Pancreas (tissue), 10 donors: ENCODE measurements at regions not wholly inside any gene's neighbourhood (a gene's known extent, or its start where the extent isn't known, plus 50 kb on each side); places are given as distances from the start of the nearest gene placed in this dataset.
A peak's percentile ranks its signal among the peaks of the same experiment; 100 is the strongest.

Experiments
- ATAC-seq, 4 donors: fragments of 200-7000 bp; cut with Tn5 transposase; one replicate each; pipeline versions ENCODE4 v1.8.0 to v1.9.1; 2020; ENCODE audit warnings: mild to moderate bottlenecking in 4 of 4, moderate library complexity in 4 of 4
- DNase-seq, 6 donors: peaks; one replicate each; pipeline ENCODE4 v3.0.0-alpha.2; 2020
- FAIRE-seq: peaks from 2 replicates; lab custom pipeline; 2012; peaks lifted over from hg19 to GRCh38; lab: Jason Lieb, UNC
- H3K27ac ChIP-seq, 4 donors: fragments of 200-600 bp; sonication (generic); 1 replicate in 3 of 4; 2 replicates in 1 of 4; pipeline versions ENCODE4 v1.5.0 to v1.8.0; 2020
- H3K27me3 ChIP-seq, 4 donors: fragments of 200-600 bp; one replicate each; pipeline ENCODE4 v1.8.0; 2021
- H3K36me3 ChIP-seq, 3 donors: fragments of 200-600 bp; sonication (generic) in 1 of 3; one replicate each; pipeline versions ENCODE4 v1.5.0 to v1.8.0; 2020 to 2021
- H3K4me1 ChIP-seq, 3 donors: fragments of 200-600 bp; one replicate each; pipeline ENCODE4 v1.8.0; 2021
- H3K4me3 ChIP-seq, 4 donors: fragments of 200-600 bp; sonication (generic) in 2 of 4; one replicate each; pipeline versions ENCODE4 v1.5.0 to v1.8.0; 2020 to 2021
- H3K9me3 ChIP-seq, 4 donors: fragments of 200-600 bp; one replicate each; pipeline ENCODE4 v1.8.0; 2021
- WGBS, 2 donors: extraction: QIAGEN DNeasy Blood & Tissue Kit; methylation state at CpG; one replicate each; pipeline ENCODE4 v1.1.7; 2013; 5-methylcytosine and 5-hydroxymethylcytosine counted together
- intact Hi-C, 3 donors: fragments of 100-400 bp; cut with DNase I; formaldehyde crosslinking; loops; one replicate each; pipeline versions ENCODE4 v1.11.1 to v1.14.2; 2022
- TF ChIP-seq, protein P1 (sequence below), 4 donors: fragments of 200-600 bp; sonication (generic) in 3 of 4; IDR thresholded peaks; one replicate each; pipeline versions ENCODE4 v1.5.0 to v1.8.0; 2021; ENCODE audit warnings: antibody characterized with exemption in 4 of 4
- donor health status: healthy with polysubstance abuse.
- donor health status: DM: no; HTN: no; CAD: no; lungs with moderate emphysema.
- donor health status: DM: no; HTN: no; CAD: no.
- donor health status: control.
- donor health status: control.
- donor health status: Bipolar disorder and iron deficiency.
- donor health status: DM: yes; HTN: yes; CAD: no.
- donor health status: DM: no; HTN: no; CAD: no.
- donor health status: DM: no; HTN: no; CAD: no.
- donor health status: DM: yes; HTN: yes; CAD: no.

DNA sequence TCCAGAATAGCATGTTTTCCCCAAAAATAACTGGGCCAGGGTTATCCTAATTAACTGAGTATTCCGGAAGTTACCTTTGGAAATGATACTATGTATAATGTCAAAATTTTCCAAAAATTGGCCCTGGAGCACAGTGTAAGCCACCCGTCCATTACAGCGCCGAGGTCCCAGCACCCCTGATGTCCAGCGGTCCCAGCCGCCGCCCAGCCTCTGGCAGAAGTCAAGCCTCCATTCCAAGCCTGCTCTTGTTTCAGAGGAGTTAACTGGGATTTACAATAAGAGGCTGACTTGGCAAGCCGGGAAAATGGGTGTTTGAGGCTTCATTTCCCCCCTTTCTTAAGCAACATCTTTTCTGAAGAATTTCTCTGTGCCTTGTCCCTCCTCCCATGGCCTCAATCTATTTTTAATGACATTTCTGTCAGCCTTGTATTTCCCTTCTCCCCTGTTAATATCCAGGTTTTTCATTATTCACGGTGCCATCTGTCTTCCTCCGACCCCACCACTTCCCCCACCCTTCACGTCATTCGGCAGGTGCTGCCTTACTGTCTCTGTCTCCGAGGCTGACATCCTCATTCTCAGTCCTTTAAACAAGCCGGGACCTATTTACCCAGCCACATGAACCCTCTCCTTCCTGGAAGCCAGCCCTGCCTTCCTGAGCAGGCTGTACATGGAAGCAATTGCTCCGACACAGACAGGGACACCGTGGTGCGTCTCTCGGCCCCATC, 490.9 kb downstream of the NPHP4 start:
- FAIRE-seq (no peak), DNase-seq (peak in 1 of 6 donors; percentile 29), ATAC-seq (no peak)
- TF ChIP-seq, protein P1, sequence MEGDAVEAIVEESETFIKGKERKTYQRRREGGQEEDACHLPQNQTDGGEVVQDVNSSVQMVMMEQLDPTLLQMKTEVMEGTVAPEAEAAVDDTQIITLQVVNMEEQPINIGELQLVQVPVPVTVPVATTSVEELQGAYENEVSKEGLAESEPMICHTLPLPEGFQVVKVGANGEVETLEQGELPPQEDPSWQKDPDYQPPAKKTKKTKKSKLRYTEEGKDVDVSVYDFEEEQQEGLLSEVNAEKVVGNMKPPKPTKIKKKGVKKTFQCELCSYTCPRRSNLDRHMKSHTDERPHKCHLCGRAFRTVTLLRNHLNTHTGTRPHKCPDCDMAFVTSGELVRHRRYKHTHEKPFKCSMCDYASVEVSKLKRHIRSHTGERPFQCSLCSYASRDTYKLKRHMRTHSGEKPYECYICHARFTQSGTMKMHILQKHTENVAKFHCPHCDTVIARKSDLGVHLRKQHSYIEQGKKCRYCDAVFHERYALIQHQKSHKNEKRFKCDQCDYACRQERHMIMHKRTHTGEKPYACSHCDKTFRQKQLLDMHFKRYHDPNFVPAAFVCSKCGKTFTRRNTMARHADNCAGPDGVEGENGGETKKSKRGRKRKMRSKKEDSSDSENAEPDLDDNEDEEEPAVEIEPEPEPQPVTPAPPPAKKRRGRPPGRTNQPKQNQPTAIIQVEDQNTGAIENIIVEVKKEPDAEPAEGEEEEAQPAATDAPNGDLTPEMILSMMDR (IDR thresholded peaks at IDR 0.05), result no peak
- Histone ChIP-seq H3K27me3 (no peaks in the 10 kb centered on the region), H3K27ac (no peak overlapping the region), H3K36me3 (no peaks in the 10 kb centered on the region), H3K4me1 (no peaks in the 10 kb centered on the region), H3K4me3 (no peak overlapping the region), H3K9me3 (no peaks in the 10 kb centered on the region)
- intact Hi-C loops, result loop anchor here in 1 of 3 donors (10.0 kb wide), 1 partner anchor 243 kb away; no protein-coding TSS in a partner anchor
- 68 to 72% methylated on average over 18 of the region's 18 CpGs for WGBS, 2 donors

DNA sequence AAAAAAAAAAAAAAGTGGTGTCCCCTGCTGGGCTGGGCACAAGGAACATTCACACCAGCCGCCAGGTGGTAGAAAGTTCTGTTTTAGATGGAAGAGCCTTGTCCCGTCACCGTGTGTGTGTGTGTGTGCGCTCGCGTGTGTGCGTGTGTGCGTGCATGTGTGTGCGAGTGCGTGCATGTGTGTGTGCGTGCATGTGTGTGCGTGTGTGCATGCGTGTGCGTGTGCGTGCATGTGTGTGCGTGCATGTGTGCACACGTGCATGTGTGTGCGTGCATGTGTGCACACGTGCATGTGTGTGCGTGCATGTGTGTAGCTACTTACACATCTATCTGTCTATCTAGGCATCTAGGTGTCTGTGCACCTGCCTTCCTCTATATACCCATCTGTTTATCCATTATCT, 491.7 kb downstream of the NPHP4 start:
- DNase-seq, result peak in 1 of 6 donors; percentile 3
- intact Hi-C loops, result loop anchor here in 1 of 3 donors (10.0 kb wide), 1 partner anchor 244 kb away; no protein-coding TSS in a partner anchor
- Histone ChIP-seq H3K27me3 (no peaks in the 10 kb centered on the region), H3K36me3 (no peaks in the 10 kb centered on the region), H3K9me3 (no peaks in the 10 kb centered on the region), H3K27ac (no peak overlapping the region), H3K4me3 (no peak overlapping the region), H3K4me1 (no peaks in the 10 kb centered on the region)
- TF ChIP-seq, protein P1 (IDR thresholded peaks at IDR 0.05), result no peak
- WGBS, 2 donors, result 85 to 92% methylated on average over 20 of the region's 20 CpGs
- FAIRE-seq, result no peak
- no peak for ATAC-seq

DNA sequence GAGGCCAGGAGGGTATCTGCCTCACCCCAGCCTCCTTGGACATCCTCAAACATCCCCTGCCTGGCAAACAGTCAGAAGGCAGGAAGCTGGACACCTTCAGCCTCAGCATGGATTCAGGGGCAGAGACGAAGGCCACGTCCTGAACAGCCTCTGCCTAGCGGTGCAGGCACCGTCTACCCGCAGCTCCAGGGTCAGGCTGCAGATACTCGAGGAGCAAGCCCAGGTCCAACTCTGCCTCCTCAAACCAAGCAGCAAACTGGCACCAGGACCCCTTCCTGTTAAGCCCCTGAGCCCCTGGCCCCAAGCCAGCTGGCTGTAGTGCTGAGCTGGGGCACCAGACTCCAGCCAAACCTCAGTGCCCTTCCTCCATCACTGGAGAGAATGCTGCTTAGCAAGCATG, 494.7 kb downstream of the NPHP4 start:
- no peaks in the 10 kb centered on the region for H3K4me1 ChIP-seq
- no peak overlapping the region for H3K4me3 ChIP-seq
- no peaks in the 10 kb centered on the region for H3K9me3 ChIP-seq
- H3K27ac ChIP-seq, result no peak overlapping the region
- peak in 1 of 6 donors; percentile 47 for DNase-seq
- H3K27me3 ChIP-seq, result no peaks in the 10 kb centered on the region
- intact Hi-C loops, result no loop called here
- TF ChIP-seq, protein P1 (IDR thresholded peaks at IDR 0.05), result no peak
- FAIRE-seq, result no peak
- WGBS, 2 donors, result 57 to 61% methylated on average over 6 of the region's 6 CpGs
- no peaks in the 10 kb centered on the region for H3K36me3 ChIP-seq
- no peak for ATAC-seq

DNA sequence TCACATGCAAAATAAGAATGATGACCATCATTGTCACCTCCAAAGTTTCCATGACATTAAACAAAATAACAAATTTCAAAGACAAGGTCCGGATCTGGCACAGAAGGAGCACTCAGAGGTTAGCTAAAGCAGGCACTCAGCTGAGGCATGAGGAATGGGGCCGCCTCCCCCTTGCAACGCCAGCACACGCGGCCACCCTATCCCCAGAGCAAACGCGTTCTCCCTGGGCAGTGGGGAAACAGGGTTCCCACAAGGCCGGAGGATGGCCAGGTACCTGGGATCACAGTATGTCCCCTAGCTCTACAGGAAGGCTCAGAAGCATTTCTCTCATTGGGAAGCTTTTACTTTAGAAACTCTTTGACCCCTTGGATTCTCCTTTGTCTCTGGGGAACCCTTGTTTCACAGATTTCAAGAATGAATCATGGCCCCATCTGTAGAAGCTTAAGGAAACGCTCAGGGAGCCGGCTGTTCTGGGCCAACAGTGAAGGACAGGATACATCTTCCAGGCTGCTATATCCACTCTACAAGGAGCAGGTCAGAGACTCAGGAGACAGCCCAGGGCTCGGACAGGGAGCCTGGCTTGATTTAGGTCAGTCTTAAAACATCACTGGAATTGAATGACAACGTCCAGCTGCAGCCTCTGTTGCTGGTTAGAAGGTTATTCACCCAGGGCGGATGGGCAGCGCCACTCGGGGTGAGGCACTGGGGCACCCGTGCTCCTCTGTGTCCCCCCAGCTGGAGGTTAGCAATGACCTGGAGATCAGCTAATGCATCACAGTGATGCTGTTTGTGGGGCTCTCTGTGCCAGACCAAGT, 496.4 kb downstream of the NPHP4 start:
- H3K9me3 ChIP-seq, result no peaks in the 10 kb centered on the region
- no peak overlapping the region for H3K4me3 ChIP-seq
- intact Hi-C loops, result no loop called here
- 58 to 69% methylated on average over 16 of the region's 16 CpGs for WGBS, 2 donors
- H3K27me3 ChIP-seq, result no peaks in the 10 kb centered on the region
- H3K4me1 ChIP-seq, result no peaks in the 10 kb centered on the region
- DNase-seq (peak in 1 of 6 donors; percentile 30), ATAC-seq (no peak), FAIRE-seq (no peak)
- H3K36me3 ChIP-seq, result no peaks in the 10 kb centered on the region
- no peak overlapping the region for H3K27ac ChIP-seq
- TF ChIP-seq, protein P1 (IDR thresholded peaks at IDR 0.05), result no peak
